Loucy (cell line): ENCODE measurements at regions not wholly inside any gene's neighbourhood (a gene's known extent, or its start where the extent isn't known, plus 50 kb on each side); places are given as distances from the start of the nearest gene placed in this dataset.

Source experiments
- H2AFZ ChIP-seq: fragments of 200-600 bp; sonication (generic); 2 replicates; pipeline ENCODE4 v1.6.0; 2016; ENCODE audit warnings: antibody characterized with exemption, mild to moderate bottlenecking, low read length, moderate library complexity
- H3F3A ChIP-seq: fragments of 200-600 bp; 2 replicates; pipeline ENCODE4 v1.6.0; 2016; ENCODE audit warnings: antibody characterized with exemption, low read depth, mild to moderate bottlenecking
- H3K27me3 ChIP-seq: fragments of 200-600 bp; sonication (generic); 2 replicates; pipeline ENCODE4 v1.6.1; 2014; ENCODE audit warnings: low read length, mild to moderate bottlenecking; ENCODE audit not compliant: insufficient read depth, poor library complexity, severe bottlenecking
- H3K36me3 ChIP-seq: fragments of 200-600 bp; sonication (generic); 2 replicates; pipeline ENCODE4 v1.6.1; 2016; ENCODE audit warnings: low read length; ENCODE audit not compliant: insufficient read depth
- H3K4me1 ChIP-seq: fragments of 200-600 bp; sonication (generic); 2 replicates; pipeline ENCODE4 v1.5.1; 2014; ENCODE audit warnings: low read length, mild to moderate bottlenecking; ENCODE audit not compliant: insufficient read depth, poor library complexity, severe bottlenecking
- H3K4me2 ChIP-seq: fragments of 200-600 bp; sonication (generic); 2 replicates; pipeline ENCODE4 v1.6.0; 2014; ENCODE audit warnings: antibody characterized with exemption, low read length, low read depth, mild to moderate bottlenecking; ENCODE audit not compliant: poor library complexity, severe bottlenecking
- H3K4me3 ChIP-seq: fragments of 200-600 bp; sonication (generic); 2 replicates; pipeline ENCODE4 v1.5.1; 2014; ENCODE audit warnings: low read length, mild to moderate bottlenecking, mixed read lengths; ENCODE audit not compliant: poor library complexity, severe bottlenecking
- H3K79me2 ChIP-seq: fragments of 200-600 bp; sonication (generic); 2 replicates; pipeline ENCODE4 v1.6.1; 2014; ENCODE audit warnings: low read length; ENCODE audit not compliant: insufficient read depth
- H3K9ac ChIP-seq: fragments of 200-600 bp; sonication (generic); 2 replicates; pipeline ENCODE4 v1.6.0; 2014; ENCODE audit warnings: mild to moderate bottlenecking, low read depth, low read length, moderate library complexity; ENCODE audit not compliant: poor library complexity, severe bottlenecking
- H3K9me2 ChIP-seq: fragments of 200-600 bp; sonication (generic); replicated peaks from 2 replicates; pipeline ENCODE4 v1.6.1; 2016; ENCODE audit warnings: low read depth, low read length, mixed read lengths
- H3K9me3 ChIP-seq: fragments of 200-600 bp; sonication (generic); 2 replicates; pipeline ENCODE4 v1.6.1; 2014; ENCODE audit warnings: mild to moderate bottlenecking, antibody characterized with exemption, low read length, low read depth; ENCODE audit not compliant: insufficient read depth
- H4K20me1 ChIP-seq: fragments of 200-600 bp; sonication (generic); 2 replicates; pipeline ENCODE4 v1.6.0; 2014; ENCODE audit warnings: antibody characterized with exemption, low read length, mild to moderate bottlenecking; ENCODE audit not compliant: insufficient read depth, poor library complexity, severe bottlenecking
- CTCF ChIP-seq: fragments of 200-600 bp; sonication (generic); conservative IDR thresholded peaks from 2 replicates; pipeline ENCODE4 v1.5.1; 2014; ENCODE audit warnings: mild to moderate bottlenecking, antibody characterized with exemption, low read length
- EZH2phosphoT487 ChIP-seq: fragments of 200-600 bp; IDR thresholded peaks from 2 replicates; pipeline ENCODE4 v1.6.1; 2018; ENCODE audit warnings: antibody characterized with exemption, mild to moderate bottlenecking, moderate library complexity, borderline replicate concordance

- no peak for TF ChIP-seq CTCF
- no peak for TF ChIP-seq EZH2phosphoT487
- no peaks in the 10 kb centered on the region for H3F3A ChIP-seq
- H3K4me3 ChIP-seq: no peak overlapping the region
- no peaks in the 10 kb centered on the region for H3K36me3 ChIP-seq
- H3K9ac ChIP-seq: no peak overlapping the region
- H3K4me2 ChIP-seq: no peak overlapping the region
- peaks cover 3% of the 10 kb centered on the region for H3K4me1 ChIP-seq
- H3K27me3 ChIP-seq: no peaks in the 10 kb centered on the region
- no peak overlapping the region for H2AFZ ChIP-seq
- H3K79me2 ChIP-seq: no peaks in the 10 kb centered on the region
- H3K9me2 ChIP-seq: no peaks in the 10 kb centered on the region
- H4K20me1 ChIP-seq: no peaks in the 10 kb centered on the region
- H3K9me3 ChIP-seq: 0 out of 2 replicates have a peak, but pooled peaks cover 2% of the 10 kb centered on the region
Observed at GRCh38 chr5:112024221-112024620, 267.2 kb upstream of the NREP start.

- no peak overlapping the region for H2AFZ ChIP-seq
- H3K9ac ChIP-seq: no peak overlapping the region
- H3K9me2 ChIP-seq: no peaks in the 10 kb centered on the region
- no peaks in the 10 kb centered on the region for H3K27me3 ChIP-seq
- H3K4me1 ChIP-seq: peaks cover 6% of the 10 kb centered on the region
- H3K4me2 ChIP-seq: no peak overlapping the region
- H3K79me2 ChIP-seq: no peaks in the 10 kb centered on the region
- H3K36me3 ChIP-seq: no peaks in the 10 kb centered on the region
- TF ChIP-seq CTCF (no peak), EZH2phosphoT487 (no peak)
- H3K9me3 ChIP-seq: 0 out of 2 replicates have a peak, but pooled peaks cover 2% of the 10 kb centered on the region
- H3K4me3 ChIP-seq: no peak overlapping the region
- H4K20me1 ChIP-seq: no peaks in the 10 kb centered on the region
- H3F3A ChIP-seq: no peaks in the 10 kb centered on the region
Observed at GRCh38 chr5:112023766-112024165, 266.8 kb upstream of the NREP start.

- H3K79me2 ChIP-seq: no peaks in the 10 kb centered on the region
- peaks cover 6% of the 10 kb centered on the region for H3K4me1 ChIP-seq
- H3K27me3 ChIP-seq: no peaks in the 10 kb centered on the region
- H4K20me1 ChIP-seq: no peaks in the 10 kb centered on the region
- H3F3A ChIP-seq: no peaks in the 10 kb centered on the region
- H3K9me2 ChIP-seq: no peaks in the 10 kb centered on the region
- no peaks in the 10 kb centered on the region for H3K9me3 ChIP-seq
- TF ChIP-seq CTCF: no peak
- TF ChIP-seq EZH2phosphoT487: no peak
- H3K4me2 ChIP-seq: peak overlapping the region; percentile 24
- no peak overlapping the region for H2AFZ ChIP-seq
- no peak overlapping the region for H3K4me3 ChIP-seq
- H3K9ac ChIP-seq: no peak overlapping the region
- H3K36me3 ChIP-seq: no peaks in the 10 kb centered on the region
Observed at GRCh38 chr5:112018846-112019245, 261.9 kb upstream of the NREP start.
